OCI-LY7 (cell line): ENCODE measurements at regions not wholly inside any gene's neighbourhood (a gene's known extent, or its start where the extent isn't known, plus 50 kb on each side); places are given as distances from the start of the nearest gene placed in this dataset.

ENCODE experiments used
- EZH2phosphoT487 ChIP-seq: fragments of 200-600 bp; sonication (generic); IDR thresholded peaks from 2 replicates; pipeline ENCODE4 v1.6.1; 2018; ENCODE audit warnings: low read depth, borderline replicate concordance, mild to moderate bottlenecking, mixed run types, antibody characterized with exemption, low read length, moderate library complexity, mixed read lengths
- TF ChIP-seq, protein P1 (sequence below): fragments of 200-600 bp; sonication (generic); conservative IDR thresholded peaks from 2 replicates; pipeline ENCODE4 v1.5.1; 2014; ENCODE audit warnings: mild to moderate bottlenecking, antibody characterized with exemption, low read length, moderate library complexity, mixed read lengths

DNA sequence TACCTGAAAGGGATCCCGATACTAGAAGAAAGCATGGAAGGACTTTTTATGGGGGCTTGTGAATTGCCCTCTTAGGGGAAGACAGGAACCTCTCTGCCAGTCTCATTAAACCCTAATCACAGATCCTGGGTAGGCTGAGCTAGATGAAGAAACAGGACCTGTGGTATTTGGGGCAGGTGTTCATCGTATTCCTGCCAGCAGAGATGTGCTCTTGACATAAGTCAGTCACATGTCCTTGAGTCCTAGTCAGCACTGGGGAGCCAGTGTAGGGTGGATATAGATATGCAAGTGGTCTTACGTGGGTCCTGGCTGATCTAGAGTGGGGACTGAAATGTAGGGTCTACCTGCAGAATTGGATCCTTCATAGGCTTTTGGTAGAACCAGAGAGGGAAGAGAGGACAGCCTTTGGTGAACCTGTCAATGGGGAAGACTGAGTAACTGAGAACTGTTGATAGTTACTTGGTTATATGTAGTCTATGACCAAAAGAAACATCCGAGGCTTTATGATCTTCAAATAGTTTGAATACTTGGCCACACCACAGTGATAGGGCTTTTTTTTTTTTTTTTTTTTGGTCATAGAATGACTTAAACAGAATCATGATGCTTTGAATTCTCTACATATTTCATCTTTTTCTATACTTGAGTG is 63.5 kb upstream of the WDR1 start:
- TF ChIP-seq, protein P1, sequence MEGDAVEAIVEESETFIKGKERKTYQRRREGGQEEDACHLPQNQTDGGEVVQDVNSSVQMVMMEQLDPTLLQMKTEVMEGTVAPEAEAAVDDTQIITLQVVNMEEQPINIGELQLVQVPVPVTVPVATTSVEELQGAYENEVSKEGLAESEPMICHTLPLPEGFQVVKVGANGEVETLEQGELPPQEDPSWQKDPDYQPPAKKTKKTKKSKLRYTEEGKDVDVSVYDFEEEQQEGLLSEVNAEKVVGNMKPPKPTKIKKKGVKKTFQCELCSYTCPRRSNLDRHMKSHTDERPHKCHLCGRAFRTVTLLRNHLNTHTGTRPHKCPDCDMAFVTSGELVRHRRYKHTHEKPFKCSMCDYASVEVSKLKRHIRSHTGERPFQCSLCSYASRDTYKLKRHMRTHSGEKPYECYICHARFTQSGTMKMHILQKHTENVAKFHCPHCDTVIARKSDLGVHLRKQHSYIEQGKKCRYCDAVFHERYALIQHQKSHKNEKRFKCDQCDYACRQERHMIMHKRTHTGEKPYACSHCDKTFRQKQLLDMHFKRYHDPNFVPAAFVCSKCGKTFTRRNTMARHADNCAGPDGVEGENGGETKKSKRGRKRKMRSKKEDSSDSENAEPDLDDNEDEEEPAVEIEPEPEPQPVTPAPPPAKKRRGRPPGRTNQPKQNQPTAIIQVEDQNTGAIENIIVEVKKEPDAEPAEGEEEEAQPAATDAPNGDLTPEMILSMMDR: no peak
- TF ChIP-seq EZH2phosphoT487: no peak
